ENCODE measurements at regions not wholly inside any gene's neighbourhood (a gene's known extent, or its start where the extent isn't known, plus 50 kb on each side); places are given as distances from the start of the nearest gene placed in this dataset.

- ChIA-PET POLR2A (no interaction called here), CTCF (ENCODE audit: low intra/inter-chr PET ratio, low total read pairs) (no interaction called here)
- no peak for DNase-seq (ENCODE audit: low spot score)
- Histone ChIP-seq H3K79me2 (ENCODE audit: insufficient read depth, low read length) (no peaks in the 10 kb centered on the region), H3K4me3 (replicated peaks in 1 of 3; ENCODE audit: insufficient read depth in 1 of 3, low read depth in 2 of 3, low read length in 3 of 3) (no peak overlapping the region), H3K9ac (ENCODE audit: insufficient read depth, low read depth, low read length) (no peak overlapping the region), H4K20me1 (ENCODE audit: insufficient read depth, low read length) (no peaks in the 10 kb centered on the region), H3K27me3 (ENCODE audit: control insufficient read depth in 1 of 2, insufficient read depth in 2 of 2, low read length in 2 of 2) (no peaks in the 10 kb centered on the region), H3K4me1 (ENCODE audit: insufficient read depth, low read length) (no peaks in the 10 kb centered on the region), H2AFZ (ENCODE audit: low read length) (no peak overlapping the region), H3K27ac (ENCODE audit: extremely low read length, insufficient read depth, low read length) (no peak overlapping the region), H3K9me3 (ENCODE audit: low read length) (no peaks in the 10 kb centered on the region), H3K36me3 (replicated peaks in 1 of 2; ENCODE audit: control insufficient read depth in 1 of 2, insufficient read depth in 2 of 2, low read length in 2 of 2) (no peaks in the 10 kb centered on the region), H3K4me2 (ENCODE audit: low read depth, low read length) (no peak overlapping the region)
- intact Hi-C loops (cut with micrococcal nuclease; ENCODE audit: unreplicated experiment) (no loop called here), in situ Hi-C loops (cut with HindIII; ENCODE audit: extremely low pct_ligation_motif_present, low pct_unique_long_range_greater_than_20kb) (no loop called here)
- ATAC-seq, result no peak
- 0% methylated on average over 2 of the region's 2 CpGs for WGBS (ENCODE audit: low lambda C conversion rate)
- no TSS peak for BruUV-seq (replicated peaks)
- TF ChIP-seq ZNF563 (CRISPR knock-in tag; IDR thresholded peaks at IDR 0.05) (no peak), ZNF263 (CRISPR knock-in tag; IDR thresholded peaks at IDR 0.05) (no peak), THAP7 (CRISPR knock-in tag; IDR thresholded peaks at IDR 0.05) (no peak), GTF3A (CRISPR knock-in tag; conservative IDR thresholded peaks at IDR 0.05) (no peak), ZNF780A (CRISPR knock-in tag; IDR thresholded peaks at IDR 0.05) (no peak), PCBP2 (optimal IDR thresholded peaks at IDR 0.05; ENCODE audit: low read depth, low read length, poor library complexity, severe bottlenecking) (no peak), SMAD9 (CRISPR knock-in tag; IDR thresholded peaks at IDR 0.05) (no peak)
- TF ChIP-seq, protein P1, sequence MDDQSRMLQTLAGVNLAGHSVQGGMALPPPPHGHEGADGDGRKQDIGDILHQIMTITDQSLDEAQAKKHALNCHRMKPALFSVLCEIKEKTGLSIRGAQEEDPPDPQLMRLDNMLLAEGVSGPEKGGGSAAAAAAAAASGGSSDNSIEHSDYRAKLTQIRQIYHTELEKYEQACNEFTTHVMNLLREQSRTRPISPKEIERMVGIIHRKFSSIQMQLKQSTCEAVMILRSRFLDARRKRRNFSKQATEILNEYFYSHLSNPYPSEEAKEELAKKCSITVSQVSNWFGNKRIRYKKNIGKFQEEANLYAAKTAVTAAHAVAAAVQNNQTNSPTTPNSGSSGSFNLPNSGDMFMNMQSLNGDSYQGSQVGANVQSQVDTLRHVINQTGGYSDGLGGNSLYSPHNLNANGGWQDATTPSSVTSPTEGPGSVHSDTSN (CRISPR knock-in tag; IDR thresholded peaks at IDR 0.05; ENCODE audit: borderline replicate concordance), result no peak
- no peak for FAIRE-seq
Observed at GRCh38 chr12:105799103-105799502, 339.7 kb downstream of the NUAK1 start.

- in situ Hi-C loops (cut with HindIII; ENCODE audit: extremely low pct_ligation_motif_present, low pct_unique_long_range_greater_than_20kb), result no loop called here
- Histone ChIP-seq H3K27me3 (ENCODE audit: control insufficient read depth in 1 of 2, insufficient read depth in 2 of 2, low read length in 2 of 2) (no peaks in the 10 kb centered on the region; a peak in 1 of 5 replicates), H3K9me3 (ENCODE audit: low read length) (no peaks in the 10 kb centered on the region), H3K27ac (ENCODE audit: extremely low read length, insufficient read depth, low read length) (no peak overlapping the region), H3K4me2 (ENCODE audit: low read depth, low read length) (no peak overlapping the region), H3K4me3 (replicated peaks in 1 of 3; ENCODE audit: insufficient read depth in 1 of 3, low read depth in 2 of 3, low read length in 3 of 3) (no peak overlapping the region), H3K4me1 (ENCODE audit: insufficient read depth, low read length) (no peaks in the 10 kb centered on the region), H3K36me3 (replicated peaks in 1 of 2; ENCODE audit: control insufficient read depth in 1 of 2, insufficient read depth in 2 of 2, low read length in 2 of 2) (no peaks in the 10 kb centered on the region), H3K79me2 (ENCODE audit: insufficient read depth, low read length) (no peaks in the 10 kb centered on the region), H3K9ac (ENCODE audit: insufficient read depth, low read depth, low read length) (no peak overlapping the region), H2AFZ (ENCODE audit: low read length) (no peak overlapping the region), H4K20me1 (ENCODE audit: insufficient read depth, low read length) (no peaks in the 10 kb centered on the region)
- ChIA-PET POLR2A (no interaction called here), CTCF (ENCODE audit: low intra/inter-chr PET ratio, low total read pairs) (no interaction called here)
- 4% methylated on average over 2 of the region's 2 CpGs for WGBS (ENCODE audit: low lambda C conversion rate)
- intact Hi-C loops (cut with micrococcal nuclease; ENCODE audit: unreplicated experiment), result no loop called here
- ATAC-seq (no peak), DNase-seq (ENCODE audit: low spot score) (no peak), FAIRE-seq (no peak)
- no TSS peak for BruUV-seq (replicated peaks)
- no peak for TF ChIP-seq RXRA (CRISPR knock-in tag; IDR thresholded peaks at IDR 0.05)
- TF ChIP-seq JUN (CRISPR knock-in tag; IDR thresholded peaks at IDR 0.05), result no peak
- TF ChIP-seq POLR2A (IDR thresholded peaks at IDR 0.05; ENCODE audit: insufficient read depth in 1 of 2, low read depth in 2 of 2, low read length in 2 of 2), result no peak
- no peak for TF ChIP-seq MTF1 (CRISPR knock-in tag; IDR thresholded peaks at IDR 0.05)
- no peak for TF ChIP-seq ZFX (CRISPR knock-in tag; IDR thresholded peaks at IDR 0.05; ENCODE audit: low read depth)
- no peak for TF ChIP-seq YEATS2 (CRISPR knock-in tag; IDR thresholded peaks at IDR 0.05; ENCODE audit: borderline replicate concordance)
- no peak for TF ChIP-seq PREB (CRISPR knock-in tag; IDR thresholded peaks at IDR 0.05)
- TF ChIP-seq ZBTB20 (CRISPR knock-in tag; IDR thresholded peaks at IDR 0.05; ENCODE audit: borderline replicate concordance, low read depth), result no peak
- no peak for TF ChIP-seq RAD21 (CRISPR knock-in tag; IDR thresholded peaks at IDR 0.05)
- TF ChIP-seq SIN3A (IDR thresholded peaks at IDR 0.05; ENCODE audit: borderline replicate concordance, low read depth, low read length), result no peak
Observed at GRCh38 chr12:105801351-105801750, 337.4 kb downstream of the NUAK1 start.
